Duodenal mucosa (tissue), 2 donors: ENCODE measurements at regions not wholly inside any gene's neighbourhood (a gene's known extent, or its start where the extent isn't known, plus 50 kb on each side); places are given as distances from the start of the nearest gene placed in this dataset.

ENCODE experiments used
- H3K27ac ChIP-seq: one replicate; pipeline ENCODE4 v1.7.0; 2013; ENCODE audit warnings: low read depth, low read length
- H3K27me3 ChIP-seq, 2 donors: one replicate each; pipeline ENCODE4 v1.7.0; 2013; ENCODE audit warnings: low read length in 2 of 2, control low read depth in 1 of 2; ENCODE audit not compliant: insufficient read depth in 2 of 2, control insufficient read depth in 1 of 2
- H3K36me3 ChIP-seq, 2 donors: one replicate each; pipeline ENCODE4 v1.7.0; 2013; ENCODE audit warnings: low read length in 2 of 2, control low read depth in 1 of 2; ENCODE audit not compliant: insufficient read depth in 2 of 2, control insufficient read depth in 1 of 2
- H3K4me1 ChIP-seq, 2 donors: one replicate each; pipeline ENCODE4 v1.7.0; 2013; ENCODE audit warnings: low read length in 2 of 2, control low read depth in 1 of 2; ENCODE audit not compliant: insufficient read depth in 2 of 2, control insufficient read depth in 1 of 2
- H3K4me3 ChIP-seq, 2 donors: one replicate each; pipeline ENCODE4 v1.7.0; 2013; ENCODE audit warnings: low read length in 2 of 2, low read depth in 1 of 2
- H3K9ac ChIP-seq, 2 donors: one replicate each; pipeline ENCODE4 v1.7.0; 2013; ENCODE audit warnings: low read length in 2 of 2, low read depth in 1 of 2
- H3K9me3 ChIP-seq, 2 donors: one replicate each; pipeline ENCODE4 v1.7.0; 2013; ENCODE audit warnings: low read length in 2 of 2, control low read depth in 1 of 2; ENCODE audit not compliant: control insufficient read depth in 1 of 2

GRCh38 chr1:200337410-200337809 lies 72.4 kb downstream of the ZNF281 start:
- H3K4me1 ChIP-seq, result no peaks in the 10 kb centered on the region
- no peaks in the 10 kb centered on the region for H3K9me3 ChIP-seq
- no peak overlapping the region for H3K9ac ChIP-seq
- no peak overlapping the region for H3K4me3 ChIP-seq
- H3K27me3 ChIP-seq, result no peaks in the 10 kb centered on the region
- H3K36me3 ChIP-seq, result no peaks in the 10 kb centered on the region
- no peak overlapping the region for H3K27ac ChIP-seq

GRCh38 chr1:200336901-200337391 lies 72.9 kb downstream of the ZNF281 start:
- H3K36me3 ChIP-seq, result no peaks in the 10 kb centered on the region
- H3K27me3 ChIP-seq, result no peaks in the 10 kb centered on the region
- no peak overlapping the region for H3K9ac ChIP-seq
- no peak overlapping the region for H3K27ac ChIP-seq
- H3K9me3 ChIP-seq, result no peaks in the 10 kb centered on the region
- H3K4me3 ChIP-seq, result no peak overlapping the region
- H3K4me1 ChIP-seq, result no peaks in the 10 kb centered on the region

GRCh38 chr1:200336101-200336845 lies 73.6 kb downstream of the ZNF281 start:
- Histone ChIP-seq H3K9me3 (no peaks in the 10 kb centered on the region), H3K27me3 (no peaks in the 10 kb centered on the region), H3K9ac (no peak overlapping the region), H3K36me3 (no peaks in the 10 kb centered on the region), H3K27ac (no peak overlapping the region), H3K4me1 (no peaks in the 10 kb centered on the region), H3K4me3 (no peak overlapping the region)

- no peak overlapping the region for H3K27ac ChIP-seq
- H3K9ac ChIP-seq, result no peak overlapping the region
- H3K36me3 ChIP-seq, result no peaks in the 10 kb centered on the region
- no peak overlapping the region for H3K4me3 ChIP-seq
- no peaks in the 10 kb centered on the region for H3K9me3 ChIP-seq
- no peaks in the 10 kb centered on the region for H3K27me3 ChIP-seq
- no peaks in the 10 kb centered on the region for H3K4me1 ChIP-seq
Observed at GRCh38 chr1:200334661-200335256, 75.1 kb downstream of the ZNF281 start.

GRCh38 chr1:200333329-200333728 lies 76.5 kb downstream of the ZNF281 start:
- H3K27ac ChIP-seq, result no peak overlapping the region
- H3K36me3 ChIP-seq, result no peaks in the 10 kb centered on the region
- H3K4me3 ChIP-seq, result no peak overlapping the region
- H3K4me1 ChIP-seq, result no peaks in the 10 kb centered on the region
- no peaks in the 10 kb centered on the region for H3K9me3 ChIP-seq
- H3K27me3 ChIP-seq, result no peaks in the 10 kb centered on the region
- no peak overlapping the region for H3K9ac ChIP-seq

- no peak overlapping the region for H3K4me3 ChIP-seq
- no peaks in the 10 kb centered on the region for H3K4me1 ChIP-seq
- no peak overlapping the region for H3K27ac ChIP-seq
- H3K9ac ChIP-seq, result no peak overlapping the region
- no peaks in the 10 kb centered on the region for H3K36me3 ChIP-seq
- H3K27me3 ChIP-seq, result no peaks in the 10 kb centered on the region
- H3K9me3 ChIP-seq, result no peaks in the 10 kb centered on the region
Observed at GRCh38 chr1:200332716-200333115, 77.1 kb downstream of the ZNF281 start.

GRCh38 chr1:200330741-200331428 lies 79.0 kb downstream of the ZNF281 start:
- H3K4me3 ChIP-seq, result no peak overlapping the region
- H3K9me3 ChIP-seq, result no peaks in the 10 kb centered on the region
- H3K36me3 ChIP-seq, result no peaks in the 10 kb centered on the region
- no peak overlapping the region for H3K27ac ChIP-seq
- no peaks in the 10 kb centered on the region for H3K27me3 ChIP-seq
- H3K9ac ChIP-seq, result no peak overlapping the region
- no peaks in the 10 kb centered on the region for H3K4me1 ChIP-seq

- no peak overlapping the region for H3K9ac ChIP-seq
- H3K4me1 ChIP-seq, result no peaks in the 10 kb centered on the region
- no peaks in the 10 kb centered on the region for H3K36me3 ChIP-seq
- H3K9me3 ChIP-seq, result no peaks in the 10 kb centered on the region
- H3K27ac ChIP-seq, result no peak overlapping the region
- no peak overlapping the region for H3K4me3 ChIP-seq
- no peaks in the 10 kb centered on the region for H3K27me3 ChIP-seq
Observed at GRCh38 chr1:200329208-200329882, 80.5 kb downstream of the ZNF281 start.

GRCh38 chr1:200328379-200328778 lies 81.5 kb downstream of the ZNF281 start:
- no peaks in the 10 kb centered on the region for H3K36me3 ChIP-seq
- H3K27me3 ChIP-seq, result no peaks in the 10 kb centered on the region
- H3K9me3 ChIP-seq, result no peaks in the 10 kb centered on the region
- no peaks in the 10 kb centered on the region for H3K4me1 ChIP-seq
- no peak overlapping the region for H3K27ac ChIP-seq
- H3K9ac ChIP-seq, result no peak overlapping the region
- no peak overlapping the region for H3K4me3 ChIP-seq
